HUES6 (cell line): ENCODE measurements at regions not wholly inside any gene's neighbourhood (a gene's known extent, or its start where the extent isn't known, plus 50 kb on each side); places are given as distances from the start of the nearest gene placed in this dataset.

Experiments used
- H3K27ac ChIP-seq: 2 replicates; pipeline ENCODE4 v1.7.0; 2013; ENCODE audit warnings: low read depth, mild to moderate bottlenecking, low read length, inconsistent platforms
- H3K27me3 ChIP-seq: 2 replicates; pipeline ENCODE4 v1.6.1; 2013; ENCODE audit warnings: low read length; ENCODE audit not compliant: control insufficient read depth, insufficient read depth
- H3K36me3 ChIP-seq: 2 replicates; pipeline ENCODE4 v1.6.1; 2013; ENCODE audit warnings: low read length; ENCODE audit not compliant: control insufficient read depth, insufficient read depth
- H3K4me1 ChIP-seq: 2 replicates; pipeline ENCODE4 v1.6.1; 2013; ENCODE audit warnings: low read length; ENCODE audit not compliant: control insufficient read depth, insufficient read depth
- H3K4me3 ChIP-seq: 2 replicates; pipeline ENCODE4 v1.5.1; 2013; ENCODE audit warnings: low read depth, low read length
- H3K9ac ChIP-seq: one replicate; pipeline ENCODE4 v1.6.1; 2013; ENCODE audit warnings: mild to moderate bottlenecking, low read length
- H3K9me3 ChIP-seq: 2 replicates; pipeline ENCODE4 v1.6.1; 2013; ENCODE audit warnings: low read depth, low read length; ENCODE audit not compliant: control insufficient read depth, insufficient read depth

DNA sequence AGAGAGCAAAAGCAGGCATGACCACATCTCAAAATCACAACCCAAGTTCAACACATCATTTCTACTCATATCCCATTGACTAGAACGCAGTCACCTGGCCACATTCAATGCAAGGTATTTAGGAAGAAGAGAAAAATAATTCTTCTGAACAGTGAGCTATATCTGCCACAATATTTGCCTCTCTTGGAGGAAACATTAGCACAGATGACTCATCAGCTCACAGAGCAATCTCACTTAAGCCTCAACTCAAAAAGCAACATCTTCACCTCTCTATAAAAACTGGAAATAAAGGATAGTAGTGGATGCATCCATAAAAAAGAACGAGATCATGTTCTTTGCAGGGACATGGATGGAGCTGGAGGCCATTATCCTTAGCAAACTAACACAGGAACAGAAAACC is 143.9 kb upstream of the FMN2 start:
- no peak overlapping the region for H3K9ac ChIP-seq
- H3K4me1 ChIP-seq: no peaks in the 10 kb centered on the region
- H3K27me3 ChIP-seq: no peaks in the 10 kb centered on the region
- no peaks in the 10 kb centered on the region for H3K36me3 ChIP-seq
- peaks cover 19% of the 10 kb centered on the region for H3K9me3 ChIP-seq
- no peak overlapping the region for H3K27ac ChIP-seq
- no peak overlapping the region for H3K4me3 ChIP-seq

DNA sequence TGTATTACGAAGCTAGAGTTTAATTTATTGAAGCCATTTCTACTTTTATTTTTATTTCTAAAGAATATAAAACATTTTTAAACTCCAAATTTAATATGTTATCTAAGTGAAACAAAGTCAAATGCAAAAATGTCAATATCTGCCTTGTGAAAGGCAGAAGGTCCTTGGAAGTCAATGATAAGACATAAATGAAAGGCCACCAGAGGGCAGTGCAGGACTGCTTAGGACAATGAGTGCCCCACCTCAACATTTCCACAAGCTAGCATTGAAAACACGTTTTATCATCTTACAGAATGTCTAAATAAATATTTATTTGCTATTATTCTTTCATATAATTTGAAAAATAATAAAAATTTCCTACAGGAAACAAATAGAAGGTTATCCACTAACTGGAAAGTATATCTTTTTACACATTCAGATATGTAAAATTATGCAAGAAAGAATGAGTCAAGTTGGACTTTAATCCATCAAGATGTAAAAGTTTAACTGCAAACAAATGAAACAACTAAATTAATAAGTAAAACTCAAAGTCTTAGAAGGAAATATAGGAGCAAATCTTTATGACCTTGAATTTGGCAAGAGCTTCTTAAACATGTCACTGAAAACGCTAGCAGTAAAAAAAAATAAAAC is 140.1 kb upstream of the FMN2 start:
- no peaks in the 10 kb centered on the region for H3K9me3 ChIP-seq
- H3K9ac ChIP-seq: no peak overlapping the region
- no peak overlapping the region for H3K27ac ChIP-seq
- H3K27me3 ChIP-seq: no peaks in the 10 kb centered on the region
- H3K4me3 ChIP-seq: no peak overlapping the region
- H3K4me1 ChIP-seq: no peaks in the 10 kb centered on the region
- H3K36me3 ChIP-seq: no peaks in the 10 kb centered on the region

DNA sequence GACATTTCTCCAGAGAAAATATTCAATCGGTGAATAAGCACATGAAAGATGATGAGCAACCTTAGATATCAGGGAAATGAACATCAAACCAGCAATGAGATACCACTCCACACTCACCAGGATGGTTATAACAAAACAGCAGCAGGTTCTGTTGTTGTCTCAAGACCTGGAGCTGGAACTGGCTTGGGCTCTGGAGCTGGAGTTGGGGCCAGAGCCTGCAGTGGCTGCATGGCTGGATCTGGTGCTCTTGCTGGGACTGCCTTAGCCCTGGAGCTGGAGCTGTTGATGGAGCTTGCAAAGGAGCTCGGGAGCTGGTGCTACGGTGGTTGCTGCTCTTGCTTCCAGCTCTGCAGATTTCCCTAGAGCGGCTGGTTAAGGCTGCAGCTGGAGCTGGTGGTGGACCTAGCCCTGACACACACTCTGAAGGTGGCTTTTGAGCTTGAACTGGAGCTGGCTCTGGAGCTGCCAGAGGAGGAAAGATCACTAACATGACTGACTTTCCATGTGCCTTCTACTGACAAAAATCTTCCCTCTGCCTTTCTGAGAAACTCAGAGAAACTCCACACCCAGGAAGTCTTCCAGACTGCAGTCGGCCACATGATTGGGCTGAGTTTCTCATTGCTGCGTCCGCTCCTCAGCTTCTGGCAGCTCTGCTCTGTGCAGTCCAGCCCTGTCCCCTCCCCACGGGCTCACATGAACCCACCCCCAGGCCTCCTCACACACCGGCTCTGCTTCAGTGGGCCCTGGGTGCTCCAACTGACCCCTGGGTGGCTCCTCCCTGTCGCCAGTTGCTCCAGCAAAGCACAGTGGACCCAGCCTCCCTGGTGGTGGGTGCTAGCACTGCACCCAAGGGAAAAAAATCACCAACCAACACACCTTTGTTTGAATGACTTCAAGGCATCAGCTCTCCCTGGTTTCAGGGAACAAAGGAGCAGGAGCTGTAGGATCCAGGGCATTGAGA is 139.1 kb upstream of the FMN2 start:
- Histone ChIP-seq H3K27ac (no peak overlapping the region), H3K27me3 (no peaks in the 10 kb centered on the region), H3K4me1 (no peaks in the 10 kb centered on the region), H3K9ac (no peak overlapping the region), H3K36me3 (no peaks in the 10 kb centered on the region), H3K9me3 (no peaks in the 10 kb centered on the region), H3K4me3 (no peak overlapping the region)

DNA sequence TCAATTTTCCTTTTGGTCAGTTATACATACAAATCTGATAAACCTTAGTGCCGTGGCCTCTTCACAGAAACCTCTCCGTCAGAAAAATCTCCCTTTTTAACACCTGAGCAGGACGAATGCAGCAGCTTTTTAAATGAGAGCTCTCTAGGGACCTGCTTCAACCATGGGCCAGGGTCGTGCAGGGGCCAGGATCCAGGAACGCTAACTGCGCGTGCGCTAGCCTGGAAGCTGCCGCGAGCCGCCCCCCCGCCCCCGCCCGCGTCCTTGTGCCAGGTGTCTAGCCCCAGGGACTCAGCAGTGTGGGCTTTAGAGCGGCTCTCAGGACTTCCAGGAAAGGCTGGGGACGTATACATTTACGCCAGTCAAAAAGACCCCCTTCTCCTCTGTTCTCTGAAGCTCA is 136.8 kb upstream of the FMN2 start:
- H3K27me3 ChIP-seq: no peaks in the 10 kb centered on the region
- H3K27ac ChIP-seq: no peak overlapping the region
- no peaks in the 10 kb centered on the region for H3K9me3 ChIP-seq
- H3K36me3 ChIP-seq: no peaks in the 10 kb centered on the region
- no peak overlapping the region for H3K4me3 ChIP-seq
- H3K4me1 ChIP-seq: no peaks in the 10 kb centered on the region
- H3K9ac ChIP-seq: no peak overlapping the region

DNA sequence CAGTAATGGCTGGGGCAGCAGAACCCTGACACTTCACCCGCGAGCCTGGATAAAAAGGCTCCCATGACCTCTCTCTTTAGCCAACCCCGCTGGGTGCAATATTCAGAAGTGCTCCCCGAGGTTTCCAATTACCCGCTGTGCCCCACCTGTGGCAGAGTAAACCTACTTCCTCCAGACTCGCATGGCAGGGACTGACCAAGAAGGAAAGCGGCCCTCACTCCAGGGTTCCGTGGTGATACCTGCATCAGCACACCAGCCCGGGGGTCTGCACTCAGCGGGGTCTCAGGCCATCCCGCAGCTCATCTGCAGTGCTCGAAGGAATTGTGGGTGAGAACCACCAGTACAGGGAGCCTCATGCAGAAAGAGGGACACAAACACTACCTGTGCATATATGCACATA is 136.3 kb upstream of the FMN2 start:
- Histone ChIP-seq H3K27me3 (no peaks in the 10 kb centered on the region), H3K9ac (no peak overlapping the region), H3K4me1 (no peaks in the 10 kb centered on the region), H3K9me3 (no peaks in the 10 kb centered on the region), H3K27ac (no peak overlapping the region), H3K4me3 (no peak overlapping the region), H3K36me3 (no peaks in the 10 kb centered on the region)

DNA sequence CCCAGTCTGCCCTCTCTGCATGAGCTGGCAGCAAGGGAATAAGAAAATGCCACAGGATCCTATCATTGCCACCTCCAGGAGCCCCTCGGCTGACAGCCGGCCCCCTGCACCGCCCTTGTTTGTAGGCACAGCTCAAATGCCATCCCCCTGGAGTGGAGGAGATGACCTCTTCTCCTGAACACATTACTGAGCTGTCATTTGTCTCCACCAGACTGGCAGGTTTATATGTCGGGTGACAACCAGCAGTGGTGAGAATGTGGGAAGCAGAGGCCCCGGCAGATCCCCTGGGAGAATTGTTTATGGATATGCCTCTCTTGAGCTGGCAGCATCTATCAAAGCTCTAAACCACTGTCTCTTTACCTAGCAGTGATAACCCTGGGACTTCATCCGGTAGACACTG is 135.4 kb upstream of the FMN2 start:
- no peaks in the 10 kb centered on the region for H3K27me3 ChIP-seq
- H3K36me3 ChIP-seq: no peaks in the 10 kb centered on the region
- no peak overlapping the region for H3K9ac ChIP-seq
- no peaks in the 10 kb centered on the region for H3K9me3 ChIP-seq
- no peaks in the 10 kb centered on the region for H3K4me1 ChIP-seq
- H3K27ac ChIP-seq: no peak overlapping the region
- no peak overlapping the region for H3K4me3 ChIP-seq

DNA sequence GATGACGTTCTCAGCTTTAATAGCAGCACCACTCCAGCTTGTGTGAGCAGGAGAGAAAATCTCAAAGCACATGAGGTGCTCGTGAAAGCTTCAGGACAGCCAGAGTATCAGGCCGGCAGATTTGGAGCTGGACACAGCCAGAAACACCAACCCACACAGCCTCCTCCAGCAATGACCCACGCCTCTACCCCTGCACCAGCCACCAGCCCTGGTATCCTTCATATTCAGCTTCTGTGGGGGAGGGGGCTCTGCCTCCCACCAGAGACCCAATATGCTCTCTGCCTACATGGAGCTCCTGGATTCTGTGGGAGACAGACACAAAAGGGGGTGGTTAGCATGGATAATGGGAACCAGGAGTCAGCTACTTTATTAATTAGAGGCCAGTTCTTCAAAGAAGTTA is 133.6 kb upstream of the FMN2 start:
- H3K27ac ChIP-seq: no peak overlapping the region
- no peak overlapping the region for H3K9ac ChIP-seq
- H3K9me3 ChIP-seq: no peaks in the 10 kb centered on the region
- no peaks in the 10 kb centered on the region for H3K36me3 ChIP-seq
- H3K27me3 ChIP-seq: no peaks in the 10 kb centered on the region
- H3K4me1 ChIP-seq: no peaks in the 10 kb centered on the region
- no peak overlapping the region for H3K4me3 ChIP-seq

DNA sequence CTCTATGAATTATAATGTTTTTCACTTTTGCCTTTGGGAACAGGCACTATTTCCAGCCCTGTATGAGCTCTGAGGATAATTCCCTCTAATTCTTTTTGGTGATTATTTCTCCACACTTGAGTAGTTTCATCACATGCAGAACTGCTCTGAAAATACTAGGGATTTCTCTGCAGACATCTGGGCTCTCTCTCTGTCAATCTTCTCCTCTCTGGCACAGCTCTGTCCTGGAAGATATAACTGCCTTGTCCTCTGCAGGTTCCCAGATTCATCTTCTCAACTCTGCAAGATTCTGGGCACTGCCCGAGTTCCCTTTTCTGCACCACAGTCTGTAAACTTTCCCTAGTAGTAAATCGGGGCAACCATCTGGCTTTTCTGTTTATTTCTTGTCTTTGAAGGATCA is 131.3 kb upstream of the FMN2 start:
- H3K4me3 ChIP-seq: no peak overlapping the region
- H3K4me1 ChIP-seq: no peaks in the 10 kb centered on the region
- no peaks in the 10 kb centered on the region for H3K9me3 ChIP-seq
- H3K9ac ChIP-seq: no peak overlapping the region
- no peaks in the 10 kb centered on the region for H3K36me3 ChIP-seq
- no peak overlapping the region for H3K27ac ChIP-seq
- no peaks in the 10 kb centered on the region for H3K27me3 ChIP-seq

DNA sequence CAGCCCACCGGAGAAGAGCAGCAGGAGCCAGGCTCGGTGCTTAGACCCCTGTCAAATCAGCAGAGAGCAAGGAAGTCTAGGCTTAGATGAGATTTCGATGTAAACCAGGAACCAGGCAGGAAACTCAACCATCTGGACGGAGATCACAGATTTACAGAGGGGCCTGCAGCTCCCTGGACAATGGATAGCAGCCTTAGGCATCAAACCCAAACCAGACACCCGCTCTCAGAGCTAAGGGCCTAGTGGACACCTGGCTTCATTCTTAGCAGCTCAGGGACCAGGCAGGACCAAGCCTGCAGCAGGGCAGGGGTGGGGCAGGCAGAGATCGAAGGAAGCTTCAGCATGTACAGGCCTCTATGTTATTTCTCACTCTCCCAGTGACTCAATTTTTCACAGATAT is 127.8 kb upstream of the FMN2 start:
- H3K9me3 ChIP-seq: no peaks in the 10 kb centered on the region
- H3K27ac ChIP-seq: no peak overlapping the region
- H3K27me3 ChIP-seq: no peaks in the 10 kb centered on the region
- H3K4me1 ChIP-seq: no peaks in the 10 kb centered on the region
- no peak overlapping the region for H3K9ac ChIP-seq
- H3K4me3 ChIP-seq: no peak overlapping the region
- H3K36me3 ChIP-seq: no peaks in the 10 kb centered on the region

DNA sequence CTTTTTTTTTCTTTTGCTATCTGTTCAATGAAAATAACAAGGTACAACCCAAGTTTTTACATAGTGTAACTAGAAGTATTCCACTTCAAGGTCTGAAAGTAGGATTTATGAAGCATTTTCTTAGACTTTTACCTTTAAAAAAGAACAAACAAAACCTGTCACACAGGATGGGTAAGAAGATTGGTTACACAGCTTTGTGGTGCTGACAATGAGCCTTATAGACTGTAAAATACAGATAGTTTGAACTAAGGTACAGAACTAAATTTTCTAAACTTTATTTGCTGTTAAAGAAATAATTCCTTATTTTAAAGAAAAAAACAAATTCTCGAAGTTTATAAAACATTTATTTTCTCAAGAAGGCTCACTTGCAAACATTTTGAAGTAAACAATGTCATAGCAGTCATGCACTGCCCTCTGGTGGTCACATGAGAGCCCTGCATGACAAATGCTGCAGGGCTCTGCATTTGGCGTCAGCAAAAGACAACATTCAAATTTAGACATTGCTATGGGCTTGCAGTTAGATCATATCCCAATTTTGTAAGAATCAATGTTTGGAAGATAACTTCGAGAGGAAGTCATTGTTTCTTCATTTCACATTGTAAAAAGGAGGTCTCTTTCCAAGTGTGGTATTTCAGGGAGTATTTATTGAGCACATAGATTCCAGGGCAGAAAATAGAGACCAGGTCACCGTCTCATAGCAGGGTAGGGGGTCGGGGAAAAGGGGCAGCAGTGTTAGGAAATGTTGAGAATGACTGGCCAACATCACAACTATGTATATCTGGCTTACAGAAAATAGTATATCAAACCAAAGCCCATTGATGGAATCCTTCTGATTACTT is 115.3 kb upstream of the FMN2 start:
- Histone ChIP-seq H3K27ac (no peak overlapping the region), H3K36me3 (no peaks in the 10 kb centered on the region), H3K27me3 (no peaks in the 10 kb centered on the region), H3K9me3 (peaks cover 37% of the 10 kb centered on the region), H3K9ac (no peak overlapping the region), H3K4me1 (no peaks in the 10 kb centered on the region), H3K4me3 (no peak overlapping the region)

DNA sequence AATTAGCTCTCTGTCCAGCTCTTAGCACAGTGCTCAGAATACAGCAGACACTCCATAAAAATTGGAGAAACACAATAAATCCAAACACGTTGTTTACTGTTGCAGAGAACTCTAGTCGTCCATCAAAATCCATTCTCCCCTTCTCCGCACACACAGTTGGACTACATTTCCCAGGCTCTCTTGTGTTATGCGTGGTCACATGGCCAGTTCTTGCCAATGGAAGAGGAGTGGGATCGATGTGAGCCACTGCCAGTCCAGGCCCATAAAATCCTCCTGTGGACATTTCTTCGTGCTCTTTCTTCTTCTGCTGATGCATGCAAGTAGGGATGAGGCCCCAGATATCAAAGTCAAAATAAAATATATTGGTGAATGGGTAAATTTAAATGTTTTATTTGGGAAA is 114.3 kb upstream of the FMN2 start:
- Histone ChIP-seq H3K4me3 (no peak overlapping the region), H3K27me3 (no peaks in the 10 kb centered on the region), H3K9ac (no peak overlapping the region), H3K36me3 (no peaks in the 10 kb centered on the region), H3K4me1 (no peaks in the 10 kb centered on the region), H3K9me3 (peaks cover 48% of the 10 kb centered on the region), H3K27ac (no peak overlapping the region)
